ENCODE measurements at regions not wholly inside any gene's neighbourhood (a gene's known extent, or its start where the extent isn't known, plus 50 kb on each side); places are given as distances from the start of the nearest gene placed in this dataset.
A peak's percentile ranks its signal among the peaks of the same experiment; 100 is the strongest.
"Not testable (repeated sequence)": the region's sequence is repeated elsewhere in the genome, so short reads cannot be mapped to it uniquely, and the experiment has no call there.

DNA sequence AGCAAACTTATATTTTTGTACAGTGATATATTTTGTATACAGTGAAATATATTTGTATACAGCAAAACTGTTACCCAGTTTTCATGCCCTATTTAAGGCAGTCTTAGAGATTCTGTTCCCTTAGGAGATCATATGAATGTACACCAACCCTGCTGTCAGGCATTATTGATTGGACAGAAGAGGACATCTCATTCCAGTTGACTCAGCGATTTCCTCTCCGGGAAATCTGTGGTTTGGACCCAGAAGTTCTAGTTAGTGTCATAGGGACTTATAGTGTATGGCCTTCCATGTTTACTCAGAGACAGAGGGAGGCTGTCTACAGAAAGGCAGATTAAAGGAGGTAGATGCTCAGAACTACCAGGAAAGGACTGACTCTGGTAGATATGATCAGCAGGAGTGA, 318.8 kb upstream of the KCNMB2 start:
- TF ChIP-seq, protein P1, sequence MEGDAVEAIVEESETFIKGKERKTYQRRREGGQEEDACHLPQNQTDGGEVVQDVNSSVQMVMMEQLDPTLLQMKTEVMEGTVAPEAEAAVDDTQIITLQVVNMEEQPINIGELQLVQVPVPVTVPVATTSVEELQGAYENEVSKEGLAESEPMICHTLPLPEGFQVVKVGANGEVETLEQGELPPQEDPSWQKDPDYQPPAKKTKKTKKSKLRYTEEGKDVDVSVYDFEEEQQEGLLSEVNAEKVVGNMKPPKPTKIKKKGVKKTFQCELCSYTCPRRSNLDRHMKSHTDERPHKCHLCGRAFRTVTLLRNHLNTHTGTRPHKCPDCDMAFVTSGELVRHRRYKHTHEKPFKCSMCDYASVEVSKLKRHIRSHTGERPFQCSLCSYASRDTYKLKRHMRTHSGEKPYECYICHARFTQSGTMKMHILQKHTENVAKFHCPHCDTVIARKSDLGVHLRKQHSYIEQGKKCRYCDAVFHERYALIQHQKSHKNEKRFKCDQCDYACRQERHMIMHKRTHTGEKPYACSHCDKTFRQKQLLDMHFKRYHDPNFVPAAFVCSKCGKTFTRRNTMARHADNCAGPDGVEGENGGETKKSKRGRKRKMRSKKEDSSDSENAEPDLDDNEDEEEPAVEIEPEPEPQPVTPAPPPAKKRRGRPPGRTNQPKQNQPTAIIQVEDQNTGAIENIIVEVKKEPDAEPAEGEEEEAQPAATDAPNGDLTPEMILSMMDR (IDR thresholded peaks at IDR 0.05), result no peak
- no peak for TF ChIP-seq POLR2A (IDR thresholded peaks at IDR 0.05)
- no peak for DNase-seq
- 28% methylated on average over 2 of the region's 2 CpGs for WGBS (ENCODE audit: insufficient coverage, low coverage, low lambda C conversion rate, missing lambda C conversion rate)
- Histone ChIP-seq H3K36me3 (no peaks in the 10 kb centered on the region), H3K27me3 (no peaks in the 10 kb centered on the region), H3K9me3 (no peaks in the 10 kb centered on the region), H3K4me3 (no peak overlapping the region), H3K4me1 (no peaks in the 10 kb centered on the region), H3K27ac (no peak overlapping the region)
- intact Hi-C loops (cut with DNase I), result no loop called here
- ATAC-seq, result peak in 2 of 4 donors; percentile 67 to 73

DNA sequence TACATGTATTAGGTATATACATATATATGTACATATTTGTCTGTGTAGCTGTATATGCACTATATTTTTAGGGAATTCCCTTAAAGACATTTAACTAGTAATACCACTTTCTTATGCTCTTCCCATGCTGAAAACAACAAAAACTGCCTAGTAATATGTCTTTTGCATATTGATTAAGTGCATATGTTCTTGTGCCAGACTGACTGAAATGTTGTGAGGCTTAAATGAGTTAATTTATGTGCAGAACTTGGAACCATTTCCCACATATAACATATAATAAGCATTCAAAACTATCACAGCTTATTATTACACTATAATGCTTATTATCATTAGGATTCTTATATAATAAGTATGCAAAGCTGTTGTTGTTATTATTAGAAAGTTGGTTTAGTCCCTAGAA, 318.0 kb upstream of the KCNMB2 start:
- Histone ChIP-seq H3K36me3 (no peaks in the 10 kb centered on the region), H3K9me3 (no peaks in the 10 kb centered on the region), H3K4me1 (no peaks in the 10 kb centered on the region), H3K27ac (no peak overlapping the region), H3K4me3 (no peak overlapping the region), H3K27me3 (no peaks in the 10 kb centered on the region)
- no peak for ATAC-seq
- DNase-seq, result no peak
- intact Hi-C loops (cut with DNase I), result no loop called here
- TF ChIP-seq POLR2A (IDR thresholded peaks at IDR 0.05), result no peak
- TF ChIP-seq, protein P1 (IDR thresholded peaks at IDR 0.05), result no peak

- DNase-seq; intact Hi-C loops (cut with DNase I); H3K4me1 ChIP-seq; H3K4me3 ChIP-seq; H3K27ac ChIP-seq; H3K9me3 ChIP-seq; H3K36me3 ChIP-seq; ATAC-seq; H3K27me3 ChIP-seq: not testable (repeated sequence)
- 67% methylated on average over 4 of the region's 4 CpGs for WGBS (ENCODE audit: insufficient coverage, low coverage, low lambda C conversion rate, missing lambda C conversion rate)
These were observed 316.6 kb upstream of the KCNMB2 start for GRCh38 chr3:178219661-178220060.

DNA sequence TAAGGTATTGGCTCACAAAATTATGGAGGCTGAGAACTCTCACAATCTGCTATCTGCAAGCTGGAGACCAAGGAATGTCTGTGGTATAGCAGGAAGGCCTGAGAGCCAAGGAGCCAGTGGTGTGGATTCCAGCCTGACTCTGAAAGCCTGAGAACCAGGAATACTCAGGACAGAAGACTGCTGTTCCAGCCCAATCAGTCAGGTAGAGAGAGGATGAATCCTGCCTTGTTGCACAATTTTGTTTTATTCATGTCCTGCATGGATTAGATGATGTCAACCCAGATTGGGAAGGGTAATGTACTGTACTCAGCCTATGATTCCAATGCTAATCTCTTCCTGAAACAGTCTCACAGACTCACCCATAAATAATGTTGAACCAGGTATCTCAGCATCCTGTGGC, 312.4 kb upstream of the KCNMB2 start:
- DNase-seq (no peak), ATAC-seq (no peak)
- TF ChIP-seq, protein P1 (IDR thresholded peaks at IDR 0.05), result no peak
- no peak for TF ChIP-seq POLR2A (IDR thresholded peaks at IDR 0.05)
- Histone ChIP-seq H3K27me3 (no peaks in the 10 kb centered on the region), H3K4me1 (no peaks in the 10 kb centered on the region), H3K36me3 (no peaks in the 10 kb centered on the region), H3K9me3 (no peaks in the 10 kb centered on the region), H3K4me3 (no peak overlapping the region), H3K27ac (no peak overlapping the region)
- intact Hi-C loops (cut with DNase I), result no loop called here

DNA sequence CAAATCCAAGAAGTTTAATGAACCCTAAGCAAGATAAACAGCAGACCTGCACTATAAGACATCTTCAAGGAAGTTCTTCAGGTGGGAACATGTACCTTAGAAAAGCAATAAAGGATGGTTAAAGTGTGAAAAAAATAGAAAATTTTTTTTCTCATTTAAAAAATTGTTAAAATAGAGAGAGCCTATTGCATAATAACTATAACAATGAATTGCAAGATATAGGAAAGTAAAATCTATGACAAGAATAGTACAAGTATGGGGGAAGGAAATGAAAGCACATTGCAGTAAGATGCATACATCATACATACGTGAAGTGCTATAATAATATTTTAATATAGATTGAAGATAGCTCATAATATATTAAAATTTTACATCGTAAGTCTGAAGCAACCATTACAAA, 310.1 kb upstream of the KCNMB2 start:
- no peak for DNase-seq
- H3K27ac ChIP-seq, result no peak overlapping the region
- no peak overlapping the region for H3K4me3 ChIP-seq
- H3K4me1 ChIP-seq, result no peaks in the 10 kb centered on the region
- 54% methylated on average over 2 of the region's 2 CpGs for whole genome bisulfite sequencing (ENCODE audit: insufficient coverage, low coverage, low lambda C conversion rate, missing lambda C conversion rate)
- no peaks in the 10 kb centered on the region for H3K36me3 ChIP-seq
- H3K27me3 ChIP-seq, result no peaks in the 10 kb centered on the region
- ATAC-seq, result no peak
- H3K9me3 ChIP-seq, result no peaks in the 10 kb centered on the region
- intact Hi-C loops (cut with DNase I), result no loop called here
- no peak for TF ChIP-seq POLR2A (IDR thresholded peaks at IDR 0.05)
- TF ChIP-seq, protein P1 (IDR thresholded peaks at IDR 0.05), result no peak
